Activated T-cell treated with anti-CD3 and anti-CD28 coated beads, Interleukin-2, amount 50 U/mL, for 48 hours (primary cell): ENCODE measurements at regions not wholly inside any gene's neighbourhood (a gene's known extent, or its start where the extent isn't known, plus 50 kb on each side); places are given as distances from the start of the nearest gene placed in this dataset.
"Not testable (repeated sequence)": the region's sequence is repeated elsewhere in the genome, so short reads cannot be mapped to it uniquely, and the experiment has no call there.

Source experiments
- DNase-seq, 2 experiments: peaks; one replicate each; pipeline ENCODE4 v3.0.0-alpha.2; 2020

DNA sequence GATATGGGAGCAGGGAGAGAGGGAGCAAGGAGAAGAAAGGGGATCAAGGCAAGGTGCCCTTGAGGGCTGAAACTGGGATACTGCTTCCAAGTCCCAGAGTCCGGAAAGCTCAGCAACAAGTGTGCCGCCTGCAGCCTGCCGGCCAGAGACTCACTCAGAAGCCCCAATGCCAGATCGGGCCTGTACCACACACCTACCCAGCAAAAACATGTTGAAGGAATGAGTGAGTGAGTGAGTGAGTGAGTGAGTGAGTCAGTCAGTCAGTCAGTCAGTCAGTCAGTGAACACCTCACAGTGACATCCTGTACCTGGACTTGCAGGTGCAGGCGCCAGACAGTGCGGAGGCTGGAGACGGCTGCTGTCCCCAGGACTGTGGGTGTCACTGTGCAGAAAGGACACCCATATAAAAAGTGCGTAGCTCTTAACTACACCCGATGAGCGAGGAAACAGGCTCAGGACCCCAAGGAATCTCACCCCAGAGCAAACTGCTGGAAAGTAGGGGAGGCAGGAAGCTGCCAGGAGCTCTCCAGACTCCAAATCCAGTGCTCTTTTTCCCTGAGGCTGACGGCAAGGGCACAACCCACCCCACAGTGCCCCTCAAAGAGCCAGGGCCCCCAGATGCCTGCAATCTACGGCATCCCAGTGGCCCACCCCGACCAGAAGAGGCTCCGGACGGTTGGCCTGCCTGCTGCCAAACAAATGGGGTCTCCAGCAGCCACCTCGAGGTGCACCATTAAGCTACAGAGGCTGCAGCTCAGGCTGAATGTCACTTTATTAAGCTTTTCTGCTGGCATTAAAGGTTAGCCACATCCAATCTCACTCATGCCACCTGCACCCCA, 261.7 kb downstream of the NPHP4 start:
- no peak for DNase-seq

DNA sequence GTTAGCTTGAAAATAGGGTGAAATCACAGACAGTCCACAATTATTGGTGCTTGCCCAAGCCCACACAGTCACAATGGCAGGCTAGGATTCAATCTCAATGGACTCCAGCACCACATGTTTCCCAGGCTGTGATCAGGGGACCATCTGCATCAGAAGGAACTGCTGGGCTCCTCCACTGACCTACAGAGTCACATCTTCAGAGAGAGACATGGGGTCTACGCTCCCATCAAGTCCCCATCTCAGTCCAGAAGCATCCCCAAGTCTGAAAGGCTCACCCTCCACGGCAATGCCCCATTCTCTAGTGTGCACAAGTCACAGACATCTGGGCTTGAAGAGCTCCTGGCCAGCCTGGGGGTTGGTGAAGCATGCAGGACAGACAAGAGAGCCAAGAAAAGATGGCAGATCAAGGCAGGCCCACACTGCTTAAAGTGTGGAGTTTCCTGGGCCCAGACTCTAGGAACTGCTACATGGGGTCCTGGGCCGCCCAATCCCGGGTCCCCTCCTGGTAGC, 262.5 kb downstream of the NPHP4 start:
- no peak for DNase-seq

DNA sequence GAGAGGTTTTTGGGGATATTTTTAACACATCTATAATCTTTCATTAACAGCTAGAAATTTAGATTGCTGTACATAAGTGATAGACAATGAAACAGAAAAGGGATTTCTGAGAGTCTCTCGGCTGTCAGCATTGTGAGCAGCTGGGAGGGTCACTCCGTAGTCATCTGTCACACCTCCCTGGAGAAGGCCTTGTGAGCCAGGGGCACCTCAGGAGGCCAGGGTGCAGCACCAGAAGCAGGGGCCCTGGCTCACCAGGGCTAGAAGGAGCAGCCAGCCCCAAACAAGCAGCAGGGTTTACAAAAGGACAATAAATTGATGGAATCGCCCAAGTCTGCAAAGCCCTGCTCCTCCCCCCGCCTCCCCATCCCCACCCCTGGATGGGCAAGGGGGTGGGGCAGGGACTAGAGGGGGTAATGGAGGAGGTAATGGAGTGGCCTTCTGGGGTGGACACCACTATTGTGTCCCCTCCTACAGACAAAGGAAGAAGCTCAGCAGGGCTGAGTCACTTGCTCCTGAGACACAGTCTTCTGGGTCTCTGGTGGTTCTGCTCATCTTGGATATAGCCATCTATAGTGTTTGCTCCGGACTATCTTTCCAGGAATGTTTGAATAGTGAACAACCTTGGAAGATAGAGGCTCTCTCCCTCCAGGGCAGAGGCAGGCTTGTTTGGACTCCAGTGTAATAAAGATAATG, 263.4 kb downstream of the NPHP4 start:
- DNase-seq, result no peak

DNA sequence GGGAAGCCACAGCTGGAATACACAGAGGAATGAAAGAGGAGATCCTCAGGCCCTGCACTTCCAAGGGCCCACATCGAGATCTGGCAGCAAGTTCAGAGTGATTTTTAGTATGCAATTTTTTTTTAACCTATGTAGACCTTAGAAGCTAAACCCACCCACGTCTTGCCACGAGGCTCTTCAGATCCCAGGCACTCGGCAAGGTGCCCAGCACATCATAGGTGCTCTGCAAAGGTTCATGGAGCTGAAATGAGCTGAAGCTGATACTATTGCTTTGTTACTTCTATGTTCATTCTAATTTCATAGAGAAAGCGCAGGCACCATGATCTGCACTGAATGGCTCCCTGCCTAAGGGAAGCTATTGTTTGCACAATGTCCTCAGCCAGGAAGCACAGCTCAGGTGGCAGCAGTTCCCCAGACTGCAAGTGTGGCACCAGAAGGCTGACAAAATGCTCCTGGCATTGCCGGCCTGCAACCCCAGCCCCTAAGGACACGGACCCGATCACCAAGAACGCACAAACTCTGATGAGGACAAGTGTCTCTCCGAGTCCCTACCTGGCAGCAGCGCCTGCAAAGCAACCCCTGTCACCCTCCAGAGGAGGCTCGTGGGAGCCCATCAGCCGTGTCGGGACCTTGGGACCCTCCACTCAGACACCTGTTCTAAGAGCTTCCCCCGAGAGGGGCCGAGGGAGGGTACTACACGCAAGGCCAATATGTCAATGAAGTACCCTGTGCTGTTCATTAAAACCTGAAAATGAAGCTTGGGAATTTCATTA, 264.2 kb downstream of the NPHP4 start:
- DNase-seq, result no peak

DNA sequence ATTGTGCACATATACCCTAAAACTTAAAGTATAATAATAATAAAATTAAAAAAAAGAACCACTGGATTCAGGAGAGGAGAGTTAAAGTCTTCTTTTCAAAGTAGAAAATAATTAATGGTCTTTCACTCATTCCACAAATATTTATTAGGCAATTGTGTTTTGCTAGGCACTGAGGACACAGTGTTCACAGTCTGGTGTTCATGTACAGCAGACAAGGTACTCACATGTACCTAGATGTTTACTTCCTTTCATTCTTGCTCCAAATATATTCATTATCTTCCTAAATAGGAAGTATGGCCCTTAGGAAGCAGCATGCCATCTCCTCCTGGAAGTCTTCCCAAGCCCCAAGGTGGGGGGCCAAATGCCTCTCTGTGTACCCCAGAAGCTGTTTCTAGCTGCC, 265.0 kb downstream of the NPHP4 start:
- DNase-seq, result no peak

DNA sequence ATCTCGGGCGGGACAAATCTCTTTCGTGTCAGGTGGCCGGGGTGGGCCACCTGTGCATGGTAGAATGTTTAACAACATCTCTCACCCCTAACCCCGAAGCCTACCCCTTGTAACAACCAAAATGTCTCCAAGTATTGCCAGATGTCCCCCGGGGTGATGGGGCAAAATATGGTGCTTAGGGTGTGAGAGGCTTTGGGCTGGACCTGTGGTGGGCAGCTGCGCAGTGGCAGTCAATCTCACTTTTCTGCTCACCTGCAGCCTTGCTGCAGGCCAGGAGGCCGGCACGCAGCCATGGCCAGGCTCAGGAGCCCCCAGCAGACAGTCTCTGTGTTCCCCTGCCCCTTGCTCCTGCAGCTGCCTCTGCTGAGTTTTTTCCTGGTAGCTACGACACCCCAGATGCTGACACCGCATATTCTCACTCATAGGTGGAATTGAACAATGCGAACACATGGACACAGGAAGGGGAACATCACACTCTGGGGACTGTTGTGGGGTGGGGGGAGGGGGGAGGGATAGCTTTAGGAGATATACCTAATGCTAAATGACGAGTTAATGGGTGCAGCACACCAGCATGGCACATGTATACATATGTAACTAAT, 265.5 kb downstream of the NPHP4 start:
- not testable (repeated sequence) for DNase-seq

DNA sequence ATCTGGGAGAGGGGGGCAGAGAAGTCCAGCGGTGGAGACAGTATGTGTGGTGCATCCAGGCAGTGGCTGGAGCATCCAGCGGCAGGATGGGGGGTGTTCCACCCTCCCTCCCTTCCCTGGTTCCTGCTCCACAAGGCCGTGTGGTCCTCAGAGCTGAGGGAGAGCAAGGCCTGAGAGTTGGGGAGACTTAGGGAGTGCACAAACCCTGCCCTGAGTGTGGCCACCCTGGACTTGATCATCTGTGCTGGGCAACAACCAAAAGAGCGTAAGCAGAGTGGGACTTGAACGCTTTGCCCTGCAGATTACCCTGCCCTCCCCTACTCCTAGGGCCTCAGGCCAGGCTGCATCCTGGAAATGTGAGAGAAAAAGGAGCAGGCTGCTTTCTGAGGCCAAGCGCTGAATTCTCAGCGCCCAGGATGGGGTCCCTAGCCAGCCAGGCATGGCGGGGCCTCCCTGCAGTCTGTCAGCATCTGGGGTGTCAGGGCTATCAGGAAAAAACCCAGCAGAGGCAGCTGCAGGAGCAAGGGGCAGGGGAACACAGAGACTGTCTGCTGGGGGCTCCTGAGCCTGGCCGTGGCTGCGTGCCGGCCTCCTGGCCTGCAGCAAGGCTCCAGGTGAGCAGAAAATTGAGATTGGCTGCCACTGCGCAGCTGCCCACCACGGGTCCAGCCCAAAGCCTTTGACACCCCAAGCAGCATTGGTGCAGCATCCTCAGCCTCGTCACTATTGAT, 266.2 kb downstream of the NPHP4 start:
- no peak for DNase-seq

DNA sequence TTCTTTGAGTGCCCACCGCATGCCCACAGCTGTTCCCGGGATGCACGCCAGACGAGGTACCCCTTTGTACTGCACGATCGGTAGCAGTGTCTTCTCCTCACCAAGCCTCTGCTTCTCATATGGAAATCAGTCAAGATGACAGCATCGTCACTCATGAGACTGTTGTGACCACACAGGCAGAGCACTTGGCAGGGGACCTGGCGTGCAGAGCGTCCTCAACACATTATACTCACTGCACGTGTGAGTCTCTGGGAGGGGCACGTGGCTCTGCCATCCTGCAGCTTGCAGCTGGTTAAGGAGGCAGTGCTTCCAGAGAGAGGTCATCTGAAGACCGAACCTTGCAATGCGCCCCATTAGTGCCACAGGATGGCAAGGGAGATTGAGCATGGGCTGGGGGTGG, 266.8 kb downstream of the NPHP4 start:
- no peak for DNase-seq

DNA sequence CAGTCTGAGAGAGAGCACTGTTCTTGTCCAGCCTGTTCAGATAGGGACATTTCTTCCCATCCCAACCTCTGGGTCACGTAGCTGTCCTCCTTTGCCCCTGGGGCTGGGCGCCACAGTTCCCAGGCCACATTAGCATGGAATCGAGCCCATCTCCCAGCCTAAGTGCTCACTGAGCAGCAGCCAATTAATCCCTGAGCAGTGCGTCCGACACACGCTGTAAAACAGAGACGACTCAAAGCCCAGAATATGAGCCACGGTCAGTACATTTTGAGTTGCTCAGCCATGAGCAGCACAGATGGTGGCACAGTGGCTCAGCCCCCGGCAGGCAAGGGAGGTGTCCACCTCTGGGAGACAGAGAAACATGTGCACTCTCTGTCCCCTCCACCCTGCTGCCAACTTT, 267.4 kb downstream of the NPHP4 start:
- no peak for DNase-seq

DNA sequence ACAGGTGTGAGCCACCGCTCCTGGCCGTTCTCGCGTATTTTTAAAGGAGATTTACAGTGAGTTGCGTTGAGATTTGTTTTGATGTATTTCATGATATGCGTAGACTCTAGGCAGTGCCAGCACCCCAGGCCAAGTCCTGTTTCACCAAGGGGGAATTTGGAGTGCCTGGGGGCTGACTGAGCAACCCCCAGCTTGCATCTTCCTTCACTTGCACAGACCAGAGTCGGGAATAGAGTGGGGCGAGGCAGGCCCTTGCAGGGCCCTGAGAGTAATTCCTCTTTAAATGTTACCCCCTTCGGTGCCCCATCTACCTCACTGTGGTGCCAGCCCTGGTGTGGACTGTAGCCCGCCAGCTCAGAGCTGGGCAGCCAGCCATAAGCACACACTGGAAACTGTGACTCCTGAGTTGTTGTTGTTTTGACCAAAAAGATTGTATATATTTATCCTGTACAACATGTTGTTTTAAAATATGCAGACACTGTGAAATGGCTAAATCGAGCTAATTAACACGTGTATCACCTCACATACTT, 269.5 kb downstream of the NPHP4 start:
- DNase-seq, result no peak

DNA sequence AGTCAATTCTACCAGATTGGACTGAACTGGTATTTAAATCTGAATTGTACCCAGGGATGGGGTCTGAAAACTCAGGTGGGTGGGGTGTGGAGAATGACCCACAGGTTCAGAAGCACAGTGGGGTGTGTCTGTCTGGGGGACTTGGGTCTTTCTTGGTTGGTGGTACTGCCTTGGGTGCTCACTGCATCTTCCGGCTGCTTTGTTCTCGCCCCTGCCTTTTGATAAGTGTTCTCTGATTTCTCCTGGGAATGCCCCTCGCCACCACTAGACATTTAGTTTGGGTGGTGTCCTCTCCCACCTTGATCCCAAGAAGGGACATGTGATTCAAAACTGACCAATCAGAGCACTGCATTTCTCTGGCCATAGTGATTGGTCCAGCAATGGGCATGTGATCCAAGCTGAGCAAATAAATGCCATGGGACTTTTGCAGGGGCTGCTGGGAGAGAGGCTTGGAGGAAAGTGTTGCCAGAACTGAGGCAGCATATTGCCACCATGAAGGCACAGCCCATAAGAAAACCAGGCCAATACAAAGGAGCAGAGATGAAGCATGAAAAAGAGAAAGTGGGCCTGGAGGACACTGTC, 270.5 kb downstream of the NPHP4 start:
- DNase-seq, result no peak

DNA sequence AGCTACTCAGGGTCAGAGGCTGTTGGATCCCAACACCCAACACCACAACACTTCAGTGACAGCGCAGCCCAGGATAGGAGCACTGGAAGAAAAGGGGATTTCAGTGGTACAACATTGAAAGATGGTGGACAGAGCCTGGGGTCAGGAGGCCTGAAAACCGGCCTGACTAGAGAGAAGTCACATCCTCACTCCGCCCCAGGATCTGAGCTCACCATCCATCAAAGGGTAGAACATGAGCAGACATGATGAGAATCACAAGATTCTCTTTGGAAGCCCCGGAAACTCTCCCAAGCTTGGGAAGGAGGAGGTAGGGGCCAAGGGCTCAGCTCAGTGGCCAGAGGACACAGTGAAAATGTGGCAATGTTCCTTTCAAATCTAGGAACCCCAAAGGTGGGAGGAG, 271.3 kb downstream of the NPHP4 start:
- no peak for DNase-seq

DNA sequence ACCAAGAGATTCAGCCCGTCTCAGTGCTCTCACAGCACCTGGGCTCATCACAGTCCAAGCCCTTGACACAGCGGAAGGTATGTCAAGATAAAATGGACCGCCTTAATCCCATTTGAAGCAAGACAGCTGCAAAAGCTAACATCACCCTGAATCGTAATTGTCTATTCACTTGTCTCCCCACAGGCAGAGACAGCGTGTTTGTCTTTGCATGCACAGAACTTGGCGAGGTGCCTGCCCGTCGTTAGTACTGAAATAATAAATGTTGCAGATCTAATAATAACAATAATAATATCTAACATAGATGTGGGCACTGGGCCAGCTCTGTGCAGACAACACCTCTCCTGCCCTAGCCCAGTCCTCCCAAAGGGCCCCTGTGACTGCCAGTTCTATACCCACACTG, 271.7 kb downstream of the NPHP4 start:
- no peak for DNase-seq

DNA sequence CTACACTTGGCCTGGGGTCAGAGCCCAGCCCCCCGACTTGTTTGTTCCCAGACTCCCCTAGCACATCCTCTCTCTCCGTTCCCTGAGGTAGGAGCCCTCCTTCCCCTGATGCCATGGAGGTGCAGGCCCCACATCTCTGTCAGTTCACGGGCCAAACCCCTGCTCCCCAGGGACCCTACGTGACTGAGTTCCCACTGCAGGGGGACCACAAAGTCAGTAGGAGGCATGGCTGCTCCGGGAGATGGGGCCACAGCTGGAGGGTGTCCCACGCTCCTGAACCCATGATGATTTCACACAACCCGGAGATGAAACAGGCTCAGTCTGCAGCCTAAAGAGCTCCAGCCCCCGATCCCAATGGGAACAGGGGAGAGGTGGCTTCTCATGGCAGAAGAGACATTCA, 272.2 kb downstream of the NPHP4 start:
- no peak for DNase-seq

DNA sequence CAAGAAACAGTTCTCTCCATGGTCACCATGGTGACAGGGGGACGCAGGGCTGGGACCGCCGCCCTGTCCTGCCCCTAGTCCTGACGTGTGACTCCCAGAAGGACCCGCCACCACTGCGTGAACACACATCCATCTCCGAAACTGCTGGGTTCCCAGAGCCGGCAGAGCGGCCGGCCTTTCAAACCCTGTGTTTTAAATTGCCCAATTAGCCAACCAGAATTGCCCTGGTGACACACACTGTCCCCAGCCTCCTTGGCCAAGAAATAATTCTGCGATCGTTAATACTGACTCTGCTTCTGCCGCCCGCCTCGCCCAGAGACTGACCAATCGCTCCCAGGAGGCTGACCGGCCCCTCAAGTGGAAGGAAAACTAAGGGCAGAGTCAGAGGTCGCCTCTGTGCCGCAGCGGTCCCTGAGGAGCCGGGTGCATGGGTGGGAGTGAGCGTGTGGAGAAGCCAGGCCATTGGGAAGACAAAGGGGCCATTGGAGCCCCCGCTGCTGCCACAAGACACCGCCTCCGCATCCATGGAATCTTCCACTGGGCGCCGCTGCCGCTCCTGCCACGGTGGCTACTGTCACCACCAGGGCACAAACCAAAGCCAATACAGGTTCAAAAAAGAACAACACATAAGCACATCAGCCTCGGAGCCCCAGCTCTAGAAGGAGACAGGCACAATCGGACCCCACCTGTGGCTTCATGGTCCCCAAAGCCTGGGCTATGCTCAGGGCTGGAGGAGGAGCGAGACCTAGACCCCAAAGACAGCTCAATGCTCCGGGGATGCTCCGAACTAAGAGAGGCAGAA, 273.2 kb downstream of the NPHP4 start:
- DNase-seq, result no peak

DNA sequence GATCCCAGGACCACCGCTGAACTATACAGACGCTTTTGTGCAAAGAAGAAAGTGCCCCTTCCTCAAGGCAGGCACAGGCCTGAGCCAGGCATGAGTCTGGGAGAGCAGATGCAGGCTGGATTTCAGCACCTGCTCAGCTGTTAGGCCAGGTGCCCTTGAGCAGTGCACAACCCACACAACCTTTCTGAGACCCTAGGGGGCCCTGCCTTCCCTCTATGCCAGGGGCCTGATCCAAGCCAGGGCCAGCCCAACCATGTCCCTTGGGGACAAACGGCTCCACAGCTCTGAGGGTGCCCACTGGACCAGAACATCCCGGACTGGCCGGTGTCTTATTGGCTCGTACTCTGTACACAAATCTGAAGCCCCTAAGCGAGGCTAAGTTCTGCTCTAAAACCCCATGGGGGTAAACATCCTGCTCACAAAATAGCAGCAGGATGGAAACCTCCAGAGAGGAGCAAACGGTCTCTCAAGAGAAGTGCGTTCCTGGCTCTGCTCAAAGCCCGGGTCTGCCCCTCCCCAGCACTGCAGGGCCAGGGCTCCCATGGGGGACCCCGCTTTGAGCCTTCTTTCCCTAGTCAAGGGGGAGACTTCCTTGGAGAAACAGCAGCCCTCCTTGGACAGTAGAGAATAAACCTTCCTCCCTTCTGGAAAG, 275.1 kb downstream of the NPHP4 start:
- DNase-seq, result no peak

DNA sequence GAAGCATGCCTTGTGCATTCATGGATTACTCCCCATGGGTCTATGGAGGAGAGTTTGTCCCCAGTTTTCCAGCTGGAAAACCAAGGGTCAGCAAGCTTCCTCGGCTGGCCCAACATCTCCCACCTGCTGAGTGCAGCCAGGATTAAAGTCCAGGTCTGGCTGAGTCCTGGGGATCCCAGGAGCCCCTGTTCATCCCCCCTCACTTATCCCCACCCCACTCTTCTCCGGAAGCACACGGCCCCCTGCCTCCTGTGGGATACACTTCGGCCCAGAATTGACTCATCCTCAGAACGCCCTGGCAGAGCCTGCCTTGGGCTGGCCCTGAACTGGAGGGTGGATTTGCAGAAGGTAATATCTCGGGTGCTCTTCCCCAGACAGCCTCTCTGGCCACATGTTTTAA, 276.1 kb downstream of the NPHP4 start:
- no peak for DNase-seq

DNA sequence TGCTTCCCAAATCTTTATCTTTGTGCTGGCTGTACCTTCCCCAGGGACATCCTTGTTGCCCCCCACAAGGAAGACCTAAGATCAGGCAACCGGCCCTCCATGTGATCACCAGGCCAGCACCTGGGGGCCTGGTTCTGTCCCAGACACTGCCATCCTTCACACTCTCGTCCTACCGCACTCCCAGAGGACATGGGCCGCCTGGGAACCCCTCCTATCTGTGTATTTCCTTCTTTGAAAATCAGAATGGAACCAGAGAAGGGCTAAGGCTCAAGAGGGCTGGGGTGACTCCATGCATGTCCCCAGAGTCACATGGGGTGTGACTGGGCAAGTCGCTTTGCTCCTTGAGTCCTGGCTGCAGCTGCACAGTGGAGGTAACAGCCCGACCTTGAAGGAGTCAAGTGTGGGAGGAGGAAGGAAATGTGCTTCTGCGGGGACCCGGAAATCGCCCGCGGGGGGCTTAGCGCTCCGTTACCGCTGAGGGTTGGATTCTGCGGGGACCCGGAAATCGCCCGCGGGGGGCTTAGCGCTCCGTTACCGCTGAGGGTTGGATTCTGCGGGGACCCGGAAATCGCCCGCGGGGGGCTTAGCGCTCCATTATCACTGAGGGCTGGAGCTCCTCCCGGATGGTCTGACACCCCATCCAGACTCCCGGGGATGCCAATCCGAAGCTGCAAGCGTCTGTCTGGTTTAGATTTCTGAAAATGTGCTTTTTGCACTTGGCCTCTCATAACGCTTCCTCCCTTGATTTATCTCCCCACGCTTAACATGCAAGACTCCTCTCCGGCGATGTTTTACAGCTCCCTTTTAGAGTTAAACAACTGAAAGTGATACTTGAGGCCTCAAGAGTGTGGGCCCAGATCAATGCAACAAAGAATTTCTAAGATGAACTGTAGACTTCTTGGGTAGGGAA, 278.9 kb downstream of the NPHP4 start:
- DNase-seq, result no peak

DNA sequence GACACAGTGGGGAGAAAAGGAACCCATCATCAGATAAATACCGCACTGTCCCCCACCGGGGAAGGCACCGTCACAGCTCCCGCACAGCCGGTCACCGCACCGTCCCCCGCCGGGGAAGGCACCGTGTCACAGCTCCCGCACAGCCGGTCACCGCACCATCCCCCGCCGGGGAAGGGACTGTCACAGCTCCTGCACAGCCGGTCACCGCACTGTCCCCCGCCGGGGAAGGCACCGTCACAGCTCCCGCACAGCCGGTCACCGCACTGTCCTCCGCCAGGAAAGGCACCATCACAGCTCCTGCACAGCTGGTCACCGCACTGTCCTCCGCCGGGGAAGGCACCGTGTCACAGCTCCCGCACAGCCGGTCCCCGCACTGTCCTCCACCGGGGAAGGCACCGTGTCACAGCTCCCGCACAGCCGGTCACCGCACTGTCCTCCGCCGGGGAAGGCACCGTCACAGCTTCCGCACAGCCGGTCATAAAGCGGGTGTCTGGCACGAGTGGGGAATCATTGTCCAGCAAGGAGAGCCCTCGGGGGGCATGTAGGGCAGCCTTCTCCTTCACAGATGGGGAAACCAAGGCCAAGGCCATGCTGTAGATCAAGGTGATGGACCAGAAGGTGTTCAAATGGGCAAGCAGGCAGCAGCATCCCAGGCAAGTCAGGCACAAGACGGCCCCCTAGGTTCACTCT, 280.1 kb downstream of the NPHP4 start:
- DNase-seq, result no peak
